ENCODE measurements at regions not wholly inside any gene's neighbourhood (a gene's known extent, or its start where the extent isn't known, plus 50 kb on each side); places are given as distances from the start of the nearest gene placed in this dataset.

- intact Hi-C loops (cut with DNase I) = no loop called here
Observed at GRCh38 chr17:72267601-72268000, 146.8 kb downstream of the SOX9 start.

GRCh38 chr17:72268431-72268830 is 147.6 kb downstream of the SOX9 start:
- Histone ChIP-seq H3K36me3 (no peaks in the 10 kb centered on the region), H3K27me3 (no peaks in the 10 kb centered on the region), H3K27ac (no peak overlapping the region), H3K4me1 (no peaks in the 10 kb centered on the region), H3K9me3 (no peaks in the 10 kb centered on the region), H3K4me3 (no peak overlapping the region)
- TF ChIP-seq POLR2AphosphoS5 (IDR thresholded peaks at IDR 0.05; ENCODE audit: insufficient read depth in 1 of 2, low read depth in 1 of 2) = no peak
- no peak for TF ChIP-seq CTCF (IDR thresholded peaks at IDR 0.05)
- TF ChIP-seq POLR2A (IDR thresholded peaks at IDR 0.05) = no peak
- intact Hi-C loops (cut with DNase I) = no loop called here
- no peak for DNase-seq (ENCODE audit: extremely low spot score in 2 of 2)

More at GRCh38 chr17:72267601-72268000, 146.8 kb downstream of the SOX9 start:
- no peak for TF ChIP-seq POLR2AphosphoS5 (IDR thresholded peaks at IDR 0.05; ENCODE audit: insufficient read depth in 1 of 2, low read depth in 1 of 2)
- no peak for TF ChIP-seq POLR2A (IDR thresholded peaks at IDR 0.05)
- TF ChIP-seq CTCF (IDR thresholded peaks at IDR 0.05) = no peak
- H3K27ac ChIP-seq = no peak overlapping the region
- H3K36me3 ChIP-seq = no peaks in the 10 kb centered on the region
- no peak for DNase-seq (ENCODE audit: extremely low spot score in 2 of 2)
- no peak overlapping the region for H3K4me3 ChIP-seq
- no peaks in the 10 kb centered on the region for H3K27me3 ChIP-seq
- no peaks in the 10 kb centered on the region for H3K4me1 ChIP-seq
- H3K9me3 ChIP-seq = no peaks in the 10 kb centered on the region

GRCh38 chr17:72270273-72270924 is 149.6 kb downstream of the SOX9 start:
- no peak for DNase-seq (ENCODE audit: extremely low spot score in 2 of 2)
- no peak overlapping the region for H3K4me3 ChIP-seq
- H3K36me3 ChIP-seq = no peaks in the 10 kb centered on the region
- no peaks in the 10 kb centered on the region for H3K27me3 ChIP-seq
- no peak overlapping the region for H3K27ac ChIP-seq
- no peaks in the 10 kb centered on the region for H3K4me1 ChIP-seq
- intact Hi-C loops (cut with DNase I) = no loop called here
- H3K9me3 ChIP-seq = no peaks in the 10 kb centered on the region
- TF ChIP-seq CTCF (IDR thresholded peaks at IDR 0.05) (no peak), POLR2A (IDR thresholded peaks at IDR 0.05) (no peak)

GRCh38 chr17:72271603-72272002 is 150.8 kb downstream of the SOX9 start:
- no peaks in the 10 kb centered on the region for H3K4me1 ChIP-seq
- H3K27me3 ChIP-seq = no peaks in the 10 kb centered on the region
- intact Hi-C loops (cut with DNase I) = no loop called here
- H3K36me3 ChIP-seq = no peaks in the 10 kb centered on the region
- TF ChIP-seq POLR2AphosphoS5 (IDR thresholded peaks at IDR 0.05; ENCODE audit: insufficient read depth in 1 of 2, low read depth in 1 of 2) (no peak), POLR2A (IDR thresholded peaks at IDR 0.05) (no peak), CTCF (IDR thresholded peaks at IDR 0.05) (no peak)
- no peaks in the 10 kb centered on the region for H3K9me3 ChIP-seq
- H3K4me3 ChIP-seq = no peak overlapping the region
- no peak overlapping the region for H3K27ac ChIP-seq
- no peak for DNase-seq (ENCODE audit: extremely low spot score in 2 of 2)

- Histone ChIP-seq H3K9me3 (no peaks in the 10 kb centered on the region), H3K36me3 (no peaks in the 10 kb centered on the region), H3K4me3 (no peak overlapping the region), H3K27ac (no peak overlapping the region), H3K4me1 (no peaks in the 10 kb centered on the region), H3K27me3 (no peaks in the 10 kb centered on the region)
- TF ChIP-seq POLR2A (IDR thresholded peaks at IDR 0.05) (no peak), POLR2AphosphoS5 (IDR thresholded peaks at IDR 0.05; ENCODE audit: insufficient read depth in 1 of 2, low read depth in 1 of 2) (no peak)
- DNase-seq (ENCODE audit: extremely low spot score in 2 of 2) = no peak
- intact Hi-C loops (cut with DNase I) = no loop called here
Observed at GRCh38 chr17:72273289-72274056, 152.7 kb downstream of the SOX9 start.

Measured in vagina (tissue), 2 donors.